H1 (cell line): ENCODE measurements at regions not wholly inside any gene's neighbourhood (a gene's known extent, or its start where the extent isn't known, plus 50 kb on each side); places are given as distances from the start of the nearest gene placed in this dataset.

Source experiments
- CBX5 ChIP-seq: fragments of 300-800, 300-1000 bp; sonication (generic); IDR thresholded peaks from 2 replicates; pipeline ENCODE4 v1.7.1; 2016; ENCODE audit warnings: antibody characterized with exemption, low read length, low read depth

GRCh38 chr5:39519566-39520231 lies 94.9 kb upstream of the DAB2 start (continued):
- TF ChIP-seq CBX5: no peak
